ENCODE measurements at regions not wholly inside any gene's neighbourhood (a gene's known extent, or its start where the extent isn't known, plus 50 kb on each side); places are given as distances from the start of the nearest gene placed in this dataset.

DNA sequence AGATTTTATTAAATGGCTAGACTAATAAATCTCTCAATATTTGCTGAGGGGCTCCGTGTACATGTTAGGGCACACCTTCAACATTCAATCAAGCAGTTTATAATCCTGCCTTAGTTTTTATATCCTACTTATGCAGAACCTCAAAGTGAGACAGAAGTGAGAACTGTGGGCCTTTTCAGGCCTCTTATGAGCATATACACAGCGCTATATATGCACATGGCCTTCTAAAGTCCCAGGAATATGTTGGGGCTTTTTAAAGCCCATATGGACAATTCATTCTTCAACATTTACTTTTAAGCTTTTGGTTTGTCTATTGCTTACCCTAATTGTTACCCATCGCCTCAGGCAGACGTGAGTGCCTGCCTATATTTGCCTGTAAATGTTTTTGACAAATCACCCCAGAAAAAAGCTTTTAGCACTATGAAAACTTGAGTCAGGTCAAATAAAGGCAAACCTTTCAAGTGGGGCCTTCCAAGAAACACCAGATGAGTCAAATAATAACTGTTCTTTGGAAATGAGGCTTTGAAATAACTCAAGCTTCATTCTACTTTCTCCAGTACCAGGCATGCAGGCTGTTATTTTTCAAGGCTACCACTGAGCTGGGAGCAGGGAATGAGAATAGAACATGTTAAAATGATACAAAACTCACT, 58.2 kb downstream of the ESM1 start:
- no peak for DNase-seq
- Histone ChIP-seq H3K4me1 (ENCODE audit: control insufficient read depth, insufficient read depth, low read length) (no peaks in the 10 kb centered on the region), H3K4me3 (ENCODE audit: low read length) (no peak overlapping the region), H3K9me3 (replicated peaks; ENCODE audit: control insufficient read depth, low read depth, low read length) (peaks cover 4% of the 10 kb centered on the region), H3K27ac (ENCODE audit: low read length) (no peak overlapping the region), H3K27me3 (ENCODE audit: control insufficient read depth, insufficient read depth, low read length) (peaks cover 3% of the 10 kb centered on the region), H3K36me3 (ENCODE audit: control insufficient read depth, insufficient read depth, low read length) (no peaks in the 10 kb centered on the region)
- 80% methylated on average over 1 of the region's 4 CpGs for WGBS (ENCODE audit: insufficient coverage)

- H3K4me1 ChIP-seq (ENCODE audit: control insufficient read depth, insufficient read depth, low read length) = no peaks in the 10 kb centered on the region
- no peaks in the 10 kb centered on the region for H3K27me3 ChIP-seq (ENCODE audit: control insufficient read depth, insufficient read depth, low read length)
- H3K27ac ChIP-seq (ENCODE audit: low read length) = no peak overlapping the region
- H3K36me3 ChIP-seq (ENCODE audit: control insufficient read depth, insufficient read depth, low read length) = no peaks in the 10 kb centered on the region
- peaks cover 4% of the 10 kb centered on the region for H3K9me3 ChIP-seq (replicated peaks; ENCODE audit: control insufficient read depth, low read depth, low read length)
- no peak for DNase-seq
- H3K4me3 ChIP-seq (ENCODE audit: low read length) = no peak overlapping the region
Observed at GRCh38 chr5:54924487-54924886, 60.9 kb downstream of the ESM1 start.

GRCh38 chr5:54917323-54917722, 68.1 kb downstream of the ESM1 start:
- H3K36me3 ChIP-seq (ENCODE audit: control insufficient read depth, insufficient read depth, low read length) = no peaks in the 10 kb centered on the region
- no peaks in the 10 kb centered on the region for H3K27me3 ChIP-seq (ENCODE audit: control insufficient read depth, insufficient read depth, low read length)
- DNase-seq = no peak
- H3K27ac ChIP-seq (ENCODE audit: low read length) = no peak overlapping the region
- H3K9me3 ChIP-seq (replicated peaks; ENCODE audit: control insufficient read depth, low read depth, low read length) = no peaks in the 10 kb centered on the region
- no peaks in the 10 kb centered on the region for H3K4me1 ChIP-seq (ENCODE audit: control insufficient read depth, insufficient read depth, low read length)
- no peak overlapping the region for H3K4me3 ChIP-seq (ENCODE audit: low read length)

- Histone ChIP-seq H3K27me3 (ENCODE audit: control insufficient read depth, insufficient read depth, low read length) (no peaks in the 10 kb centered on the region), H3K36me3 (ENCODE audit: control insufficient read depth, insufficient read depth, low read length) (no peaks in the 10 kb centered on the region), H3K4me3 (ENCODE audit: low read length) (no peak overlapping the region), H3K9me3 (replicated peaks; ENCODE audit: control insufficient read depth, low read depth, low read length) (no peaks in the 10 kb centered on the region), H3K27ac (ENCODE audit: low read length) (no peak overlapping the region), H3K4me1 (ENCODE audit: control insufficient read depth, insufficient read depth, low read length) (no peaks in the 10 kb centered on the region)
- no CpG with 5 or more reads among the region's 3 CpGs for whole genome bisulfite sequencing (ENCODE audit: insufficient coverage)
- no peak for DNase-seq
Observed at GRCh38 chr5:54915466-54916027, 69.8 kb downstream of the ESM1 start.

- Histone ChIP-seq H3K4me3 (ENCODE audit: low read length) (no peak overlapping the region), H3K4me1 (ENCODE audit: control insufficient read depth, insufficient read depth, low read length) (no peaks in the 10 kb centered on the region), H3K36me3 (ENCODE audit: control insufficient read depth, insufficient read depth, low read length) (no peaks in the 10 kb centered on the region), H3K9me3 (replicated peaks; ENCODE audit: control insufficient read depth, low read depth, low read length) (no peaks in the 10 kb centered on the region), H3K27me3 (ENCODE audit: control insufficient read depth, insufficient read depth, low read length) (no peaks in the 10 kb centered on the region), H3K27ac (ENCODE audit: low read length) (no peak overlapping the region)
- no CpG with 5 or more reads among the region's 1 CpG for WGBS (ENCODE audit: insufficient coverage)
- no peak for DNase-seq
Observed at GRCh38 chr5:54912021-54912420, 73.4 kb downstream of the ESM1 start.

GRCh38 chr5:54909911-54910870, 75.2 kb downstream of the ESM1 start:
- Histone ChIP-seq H3K9me3 (replicated peaks; ENCODE audit: control insufficient read depth, low read depth, low read length) (no peaks in the 10 kb centered on the region), H3K4me3 (ENCODE audit: low read length) (no peak overlapping the region), H3K4me1 (ENCODE audit: control insufficient read depth, insufficient read depth, low read length) (no peaks in the 10 kb centered on the region), H3K27me3 (ENCODE audit: control insufficient read depth, insufficient read depth, low read length) (no peaks in the 10 kb centered on the region), H3K27ac (ENCODE audit: low read length) (no peak overlapping the region), H3K36me3 (ENCODE audit: control insufficient read depth, insufficient read depth, low read length) (no peaks in the 10 kb centered on the region)
- WGBS (ENCODE audit: insufficient coverage) = 50% methylated on average over 1 of the region's 4 CpGs
- no peak for DNase-seq

DNA sequence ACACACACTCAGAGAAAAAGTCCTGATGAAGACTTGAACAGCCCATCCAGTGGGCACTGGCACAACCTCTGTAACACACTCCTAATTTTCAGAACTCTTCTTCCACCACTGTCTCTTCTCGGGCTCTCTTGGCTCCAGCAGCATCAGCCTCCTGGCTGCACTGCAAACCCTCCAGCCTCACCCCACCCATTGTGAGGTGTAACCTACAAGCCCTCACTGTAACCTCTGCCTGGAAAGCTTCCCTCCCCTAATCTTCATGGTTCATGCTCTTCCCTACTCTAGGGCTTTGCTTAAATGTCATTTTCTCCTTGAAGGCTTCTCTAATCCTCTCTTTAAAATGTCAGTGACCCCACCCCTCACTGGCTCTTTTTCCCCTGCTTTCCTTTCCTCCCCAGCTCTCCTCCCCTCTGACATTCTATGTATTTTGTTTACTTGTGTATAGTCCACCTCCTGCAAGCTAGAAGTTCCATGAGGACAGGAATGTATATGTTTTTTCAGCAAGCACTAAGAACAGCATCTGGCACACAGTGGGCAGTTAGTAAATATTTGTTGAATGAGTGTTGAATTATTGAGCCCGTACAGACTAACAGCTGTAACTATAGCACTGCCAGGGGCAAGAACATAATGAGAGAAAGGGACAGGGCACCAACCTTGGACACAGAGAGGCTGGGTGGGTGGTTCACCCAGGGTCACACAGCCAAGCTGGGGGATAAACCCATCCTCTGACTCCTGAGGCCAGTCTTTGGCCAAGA, 76.4 kb downstream of the ESM1 start:
- Histone ChIP-seq H3K27me3 (ENCODE audit: control insufficient read depth, insufficient read depth, low read length) (no peaks in the 10 kb centered on the region), H3K4me3 (ENCODE audit: low read length) (no peak overlapping the region), H3K27ac (ENCODE audit: low read length) (no peak overlapping the region), H3K36me3 (ENCODE audit: control insufficient read depth, insufficient read depth, low read length) (no peaks in the 10 kb centered on the region), H3K9me3 (replicated peaks; ENCODE audit: control insufficient read depth, low read depth, low read length) (no peaks in the 10 kb centered on the region), H3K4me1 (ENCODE audit: control insufficient read depth, insufficient read depth, low read length) (peaks cover 5% of the 10 kb centered on the region)
- WGBS (ENCODE audit: insufficient coverage) = 35% methylated on average over 2 of the region's 2 CpGs
- DNase-seq = no peak

DNA sequence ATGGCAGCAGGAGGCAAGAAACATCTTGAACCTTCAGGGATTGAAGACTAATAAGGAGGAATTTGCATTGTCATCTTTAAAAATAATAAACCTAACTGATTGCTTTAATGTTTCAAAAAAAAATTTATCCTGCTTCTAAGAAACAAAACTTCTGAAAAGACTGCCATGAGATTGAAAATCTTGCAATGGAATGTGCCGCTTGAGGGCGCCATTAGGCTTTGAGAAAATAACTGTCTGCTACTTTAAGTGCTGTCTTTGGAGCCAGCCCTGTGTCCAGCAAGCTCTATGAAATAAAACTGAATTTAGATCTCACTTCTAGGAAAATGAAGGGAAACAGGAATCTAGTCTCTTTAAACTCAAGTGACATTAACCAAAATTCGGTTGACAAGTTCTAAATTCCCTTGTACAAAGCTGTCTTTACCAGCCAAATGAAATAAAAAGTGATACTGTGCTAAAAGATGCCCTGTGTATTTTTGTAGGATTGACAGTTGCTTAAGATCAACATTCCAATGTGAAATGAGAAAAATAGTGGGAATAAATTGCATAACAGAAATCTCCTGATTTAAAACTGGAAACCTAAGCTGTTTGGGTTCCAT, 79.4 kb downstream of the ESM1 start:
- H3K9me3 ChIP-seq (replicated peaks; ENCODE audit: control insufficient read depth, low read depth, low read length) = no peaks in the 10 kb centered on the region
- peaks cover 23% of the 10 kb centered on the region for H3K4me1 ChIP-seq (ENCODE audit: control insufficient read depth, insufficient read depth, low read length)
- no peak overlapping the region for H3K27ac ChIP-seq (ENCODE audit: low read length)
- H3K4me3 ChIP-seq (ENCODE audit: low read length) = no peak overlapping the region
- H3K36me3 ChIP-seq (ENCODE audit: control insufficient read depth, insufficient read depth, low read length) = no peaks in the 10 kb centered on the region
- WGBS (ENCODE audit: insufficient coverage) = 17% methylated on average over 2 of the region's 3 CpGs
- peak; percentile 78 for DNase-seq
- H3K27me3 ChIP-seq (ENCODE audit: control insufficient read depth, insufficient read depth, low read length) = no peaks in the 10 kb centered on the region

DNA sequence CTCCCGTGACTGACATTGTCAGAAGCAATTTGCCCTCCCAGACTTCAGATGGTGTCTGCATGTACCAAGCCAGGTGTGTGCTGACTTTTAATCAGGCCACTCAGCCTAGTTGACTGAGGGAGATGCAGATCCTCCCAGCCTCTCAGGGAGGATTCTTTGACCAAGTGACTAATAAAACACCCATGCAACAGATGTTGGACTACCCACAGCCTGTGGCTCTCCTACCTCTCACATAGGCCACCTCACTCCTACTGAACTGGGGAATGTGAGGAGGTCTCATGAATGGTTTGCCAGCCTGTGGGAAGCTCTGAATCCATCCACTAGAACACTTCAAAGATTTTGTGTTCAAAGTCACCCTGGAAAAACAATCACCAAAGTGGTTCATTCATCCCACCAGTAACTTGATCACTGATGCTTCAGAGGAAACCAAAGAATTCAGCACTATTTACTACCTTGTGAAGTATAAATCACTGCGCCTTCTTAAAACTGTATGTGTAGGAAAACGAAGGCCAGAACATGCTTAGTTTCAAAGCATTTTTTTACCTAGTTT, 80.1 kb downstream of the ESM1 start:
- Histone ChIP-seq H3K4me3 (ENCODE audit: low read length) (no peak overlapping the region), H3K4me1 (ENCODE audit: control insufficient read depth, insufficient read depth, low read length) (peaks cover 28% of the 10 kb centered on the region), H3K27me3 (ENCODE audit: control insufficient read depth, insufficient read depth, low read length) (no peaks in the 10 kb centered on the region), H3K9me3 (replicated peaks; ENCODE audit: control insufficient read depth, low read depth, low read length) (no peaks in the 10 kb centered on the region), H3K27ac (ENCODE audit: low read length) (no peak overlapping the region), H3K36me3 (ENCODE audit: control insufficient read depth, insufficient read depth, low read length) (no peaks in the 10 kb centered on the region)
- WGBS (ENCODE audit: insufficient coverage) = 94% methylated on average over 2 of the region's 3 CpGs
- no peak for DNase-seq

Measured in muscle of leg (tissue), 3 donors.